GM18870 (cell line): ENCODE measurements at regions not wholly inside any gene's neighbourhood (a gene's known extent, or its start where the extent isn't known, plus 50 kb on each side); places are given as distances from the start of the nearest gene placed in this dataset.

Experiments
- ATAC-seq: cut with Tn5 transposase; IDR thresholded peaks from one replicate; pipeline ENCODE4 v1.9.1; 2021; ENCODE audit warnings: moderate library complexity; ENCODE audit not compliant: unreplicated experiment

GRCh38 chr13:72536714-72537394, 190.6 kb downstream of the MZT1 start:
- no peak for ATAC-seq

GRCh38 chr13:72534951-72535640, 192.3 kb downstream of the MZT1 start:
- no peak for ATAC-seq

- no peak for ATAC-seq
Measured at GRCh38 chr13:72530471-72530870, 197.0 kb downstream of the MZT1 start.

GRCh38 chr13:72527333-72527732, 200.1 kb downstream of the MZT1 start:
- ATAC-seq, result no peak

- no peak for ATAC-seq
Measured at GRCh38 chr13:72523593-72523992, 203.8 kb downstream of the MZT1 start.

- no peak for ATAC-seq
Measured at GRCh38 chr13:72523049-72523448, 204.4 kb downstream of the MZT1 start.

- no peak for ATAC-seq
Measured at GRCh38 chr13:72521940-72522661, 205.3 kb downstream of the MZT1 start.

GRCh38 chr13:72514146-72514545, 213.3 kb downstream of the MZT1 start:
- ATAC-seq, result no peak

- ATAC-seq, result no peak
Measured at GRCh38 chr13:72508392-72508791, 219.0 kb downstream of the MZT1 start.

GRCh38 chr13:72507416-72508199, 219.8 kb downstream of the MZT1 start:
- ATAC-seq, result no peak

- ATAC-seq, result no peak
Measured at GRCh38 chr13:72506706-72507105, 220.7 kb downstream of the MZT1 start.

- no peak for ATAC-seq
Measured at GRCh38 chr13:72505376-72505775, 222.1 kb downstream of the MZT1 start.

GRCh38 chr13:72504131-72504841, 223.1 kb downstream of the MZT1 start:
- ATAC-seq, result no peak

GRCh38 chr13:72500851-72501250, 226.6 kb downstream of the MZT1 start:
- ATAC-seq, result no peak

- ATAC-seq, result no peak
Measured at GRCh38 chr13:72495681-72496080, 231.7 kb downstream of the MZT1 start.

- ATAC-seq, result no peak
Measured at GRCh38 chr13:72489751-72490150, 237.7 kb downstream of the MZT1 start.

- ATAC-seq, result no peak
Measured at GRCh38 chr13:72473321-72473720, 254.1 kb downstream of the MZT1 start.

GRCh38 chr13:72469906-72470305, 257.5 kb downstream of the MZT1 start:
- ATAC-seq, result no peak

- ATAC-seq, result no peak
Measured at GRCh38 chr13:72463561-72463960, 263.9 kb downstream of the MZT1 start.

GRCh38 chr13:72462726-72463125, 264.7 kb downstream of the MZT1 start:
- ATAC-seq, result no peak

- no peak for ATAC-seq
Measured at GRCh38 chr13:72462166-72462565, 265.3 kb downstream of the MZT1 start.
